ENCODE measurements at regions not wholly inside any gene's neighbourhood (a gene's known extent, or its start where the extent isn't known, plus 50 kb on each side); places are given as distances from the start of the nearest gene placed in this dataset. TPM values are rescaled to one million over a fixed set of nuclear protein-coding genes. Genes with fewer than 3 reads are reported as not detected.
A peak's percentile ranks its signal among the peaks of the same experiment; 100 is the strongest.

GRCh38 chr2:196584903-196585302, 54.6 kb upstream of the CCDC150 start:
- no peak for DNase-seq
- WGBS, 2 experiments (ENCODE audit: low coverage in 1 of 2, low lambda C conversion rate in 2 of 2, missing lambda C conversion rate in 2 of 2): 100% methylated on average over 1 of the region's 1 CpG
- peaks cover 48% of the 10 kb centered on the region for H3K79me2 ChIP-seq (ENCODE audit: insufficient read depth)
- no peaks in the 10 kb centered on the region for H3K9me2 ChIP-seq (ENCODE audit: insufficient read depth)
- no peaks in the 10 kb centered on the region for H3K27me3 ChIP-seq (replicated peaks; ENCODE audit: insufficient read depth)
- no peaks in the 10 kb centered on the region for H3K9me3 ChIP-seq (ENCODE audit: low read depth)
- no peaks in the 10 kb centered on the region for H3K36me3 ChIP-seq (ENCODE audit: low read depth)
- TF ChIP-seq EZH2 (IDR thresholded peaks at IDR 0.05; ENCODE audit: insufficient read depth, poor library complexity, severe bottlenecking) (no peak), EZH2phosphoT487 (IDR thresholded peaks at IDR 0.05; ENCODE audit: insufficient read depth, low read depth) (no peak)
- no peaks in the 10 kb centered on the region for H4K20me1 ChIP-seq (ENCODE audit: insufficient read depth)
- H3K27ac ChIP-seq: no peak overlapping the region
- H3K9ac ChIP-seq: no peak overlapping the region
- in situ Hi-C loops (cut with MboI): no loop called here
- no peak overlapping the region for H3K4me2 ChIP-seq (ENCODE audit: unreplicated experiment)
- H2AFZ ChIP-seq: no peak overlapping the region
- H3K4me1 ChIP-seq (ENCODE audit: insufficient read depth): peaks cover 9% of the 10 kb centered on the region
- peaks cover 6% of the 10 kb centered on the region; the same call in 1 of the 2 replicates for H3F3A ChIP-seq (ENCODE audit: insufficient read depth)
- no peak overlapping the region for H3K4me3 ChIP-seq

DNA sequence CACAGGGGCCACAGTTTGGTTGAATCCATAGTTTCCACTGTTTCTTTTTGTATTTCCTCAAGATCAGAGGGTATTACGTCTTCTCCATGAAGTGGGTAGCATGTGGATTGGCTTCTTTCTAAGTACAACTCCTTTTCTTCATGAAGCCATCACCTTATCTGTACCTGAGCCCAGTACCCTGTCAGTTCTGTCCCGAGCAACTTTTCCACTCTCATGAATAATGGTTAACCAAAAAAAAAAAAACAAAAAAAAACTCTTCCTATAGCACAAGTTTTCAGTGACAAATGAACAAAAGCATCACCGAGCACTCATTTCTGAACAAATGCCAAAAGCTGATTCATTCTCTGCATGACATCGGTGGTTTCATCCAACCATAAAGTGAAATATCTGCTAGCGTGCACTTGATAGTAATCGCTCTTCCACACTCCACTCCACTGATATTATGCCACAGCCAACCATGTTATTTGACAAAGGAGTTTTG, 53.0 kb upstream of the CCDC150 start:
- Histone ChIP-seq H3K9ac (no peak overlapping the region), H3K9me2 (ENCODE audit: insufficient read depth) (no peaks in the 10 kb centered on the region), H3K4me1 (ENCODE audit: insufficient read depth) (peaks cover 10% of the 10 kb centered on the region), H3K27ac (peak overlapping the region; percentile 31), H3F3A (ENCODE audit: insufficient read depth) (peaks cover 9% of the 10 kb centered on the region; the same call in 1 of the 2 replicates), H2AFZ (no peak overlapping the region), H3K4me3 (peak overlapping the region; percentile 37), H3K79me2 (ENCODE audit: insufficient read depth) (peaks cover 60% of the 10 kb centered on the region), H3K4me2 (ENCODE audit: unreplicated experiment) (peak overlapping the region; percentile 61), H3K27me3 (replicated peaks; ENCODE audit: insufficient read depth) (no peaks in the 10 kb centered on the region), H3K9me3 (ENCODE audit: low read depth) (no peaks in the 10 kb centered on the region), H4K20me1 (ENCODE audit: insufficient read depth) (no peaks in the 10 kb centered on the region), H3K36me3 (ENCODE audit: low read depth) (no peaks in the 10 kb centered on the region)
- in situ Hi-C loops (cut with MboI): no loop called here
- peak; percentile 89 for DNase-seq
- TF ChIP-seq EZH2 (IDR thresholded peaks at IDR 0.05; ENCODE audit: insufficient read depth, poor library complexity, severe bottlenecking) (no peak), EZH2phosphoT487 (IDR thresholded peaks at IDR 0.05; ENCODE audit: insufficient read depth, low read depth) (no peak)
- 12 to 13% methylated on average over 6 of the region's 6 CpGs for WGBS, 2 experiments (ENCODE audit: low coverage in 1 of 2, low lambda C conversion rate in 2 of 2, missing lambda C conversion rate in 2 of 2)

- Histone ChIP-seq H3K79me2 (ENCODE audit: insufficient read depth) (peaks cover 64% of the 10 kb centered on the region), H3K9me3 (ENCODE audit: low read depth) (no peaks in the 10 kb centered on the region), H3K36me3 (ENCODE audit: low read depth) (no peaks in the 10 kb centered on the region), H3K4me3 (peak overlapping the region; percentile 37), H3F3A (ENCODE audit: insufficient read depth) (peaks cover 13% of the 10 kb centered on the region; the same call in 1 of the 2 replicates), H3K27me3 (replicated peaks; ENCODE audit: insufficient read depth) (no peaks in the 10 kb centered on the region), H2AFZ (no peak overlapping the region), H3K9ac (no peak overlapping the region), H3K4me1 (ENCODE audit: insufficient read depth) (peaks cover 15% of the 10 kb centered on the region), H3K4me2 (ENCODE audit: unreplicated experiment) (peak overlapping the region; percentile 61), H3K9me2 (ENCODE audit: insufficient read depth) (no peaks in the 10 kb centered on the region), H4K20me1 (ENCODE audit: insufficient read depth) (no peaks in the 10 kb centered on the region), H3K27ac (peak overlapping the region; percentile 31)
- TF ChIP-seq EZH2 (IDR thresholded peaks at IDR 0.05; ENCODE audit: insufficient read depth, poor library complexity, severe bottlenecking) (no peak), EZH2phosphoT487 (IDR thresholded peaks at IDR 0.05; ENCODE audit: insufficient read depth, low read depth) (no peak)
- in situ Hi-C loops (cut with MboI): no loop called here
- DNase-seq: no peak
- whole genome bisulfite sequencing, 2 experiments (ENCODE audit: low coverage in 1 of 2, low lambda C conversion rate in 2 of 2, missing lambda C conversion rate in 2 of 2): 10% methylated on average over 3 of the region's 3 CpGs
Measured at GRCh38 chr2:196587056-196587455, 52.5 kb upstream of the CCDC150 start.

DNA sequence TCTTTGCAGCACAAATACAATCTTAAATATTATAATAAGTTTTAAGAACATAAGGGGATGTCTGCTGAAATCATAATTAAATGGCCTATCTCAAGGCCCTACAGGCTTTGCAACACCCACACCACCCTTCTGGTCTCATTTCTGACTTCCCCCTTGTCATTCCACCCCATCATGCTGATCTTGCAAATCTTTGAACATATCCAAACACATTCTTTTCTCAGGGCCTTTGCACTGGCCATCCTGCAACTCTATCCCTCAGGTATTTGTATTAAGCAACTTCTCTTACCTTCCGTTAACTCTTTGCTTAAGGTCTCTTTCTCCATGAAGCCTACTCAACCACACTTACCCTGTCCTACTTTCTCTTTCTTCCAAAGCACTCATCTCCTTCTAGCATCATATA, 51.8 kb upstream of the CCDC150 start:
- H3K9me3 ChIP-seq (ENCODE audit: low read depth): no peaks in the 10 kb centered on the region
- H3K27me3 ChIP-seq (replicated peaks; ENCODE audit: insufficient read depth): no peaks in the 10 kb centered on the region
- peaks cover 13% of the 10 kb centered on the region; the same call in 1 of the 2 replicates for H3F3A ChIP-seq (ENCODE audit: insufficient read depth)
- no peaks in the 10 kb centered on the region for H3K9me2 ChIP-seq (ENCODE audit: insufficient read depth)
- WGBS, 2 experiments (ENCODE audit: low coverage in 1 of 2, low lambda C conversion rate in 2 of 2, missing lambda C conversion rate in 2 of 2): 0% methylated on average over 1 of the region's 1 CpG
- no peak overlapping the region for H3K9ac ChIP-seq
- H2AFZ ChIP-seq: no peak overlapping the region
- TF ChIP-seq EZH2phosphoT487 (IDR thresholded peaks at IDR 0.05; ENCODE audit: insufficient read depth, low read depth) (no peak), EZH2 (IDR thresholded peaks at IDR 0.05; ENCODE audit: insufficient read depth, poor library complexity, severe bottlenecking) (no peak)
- no peaks in the 10 kb centered on the region for H4K20me1 ChIP-seq (ENCODE audit: insufficient read depth)
- in situ Hi-C loops (cut with MboI): no loop called here
- no peak for DNase-seq
- peaks cover 17% of the 10 kb centered on the region for H3K4me1 ChIP-seq (ENCODE audit: insufficient read depth)
- no peaks in the 10 kb centered on the region for H3K36me3 ChIP-seq (ENCODE audit: low read depth)
- no peak overlapping the region for H3K4me3 ChIP-seq
- no peak overlapping the region for H3K27ac ChIP-seq
- peaks cover 64% of the 10 kb centered on the region for H3K79me2 ChIP-seq (ENCODE audit: insufficient read depth)
- no peak overlapping the region for H3K4me2 ChIP-seq (ENCODE audit: unreplicated experiment)

DNA sequence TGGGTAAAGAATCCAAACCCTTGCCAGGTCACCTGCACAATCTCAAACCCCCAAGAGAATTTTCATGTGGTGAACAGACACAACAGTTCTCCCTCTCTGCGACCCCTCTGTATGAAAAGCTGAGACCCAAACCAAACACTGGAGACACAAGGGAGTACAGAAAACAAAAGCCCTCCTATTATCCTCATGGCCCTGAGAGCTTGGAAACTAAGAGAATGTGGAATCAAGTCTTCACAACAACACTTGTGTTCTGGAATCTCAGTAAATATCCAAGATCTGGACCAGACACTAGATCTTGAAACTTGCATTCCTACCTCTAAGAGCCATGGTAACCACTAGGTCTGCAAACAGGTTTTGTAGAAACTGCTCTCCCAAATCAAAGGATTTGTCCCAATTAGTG, 50.1 kb upstream of the CCDC150 start:
- WGBS, 2 experiments (ENCODE audit: low coverage in 1 of 2, low lambda C conversion rate in 2 of 2, missing lambda C conversion rate in 2 of 2): 89 to 100% methylated on average over 1 of the region's 1 CpG
- peaks cover 57% of the 10 kb centered on the region for H3K79me2 ChIP-seq (ENCODE audit: insufficient read depth)

More for the DNA sequence above, 50.1 kb upstream of the CCDC150 start:
- Histone ChIP-seq H3K9me2 (ENCODE audit: insufficient read depth) (no peaks in the 10 kb centered on the region), H3K27ac (no peak overlapping the region), H3K27me3 (replicated peaks; ENCODE audit: insufficient read depth) (no peaks in the 10 kb centered on the region), H3K4me3 (no peak overlapping the region), H3K36me3 (ENCODE audit: low read depth) (no peaks in the 10 kb centered on the region), H3K4me2 (ENCODE audit: unreplicated experiment) (no peak overlapping the region), H3K9ac (no peak overlapping the region), H3F3A (ENCODE audit: insufficient read depth) (peaks cover 13% of the 10 kb centered on the region; the same call in 1 of the 2 replicates), H2AFZ (no peak overlapping the region), H3K9me3 (ENCODE audit: low read depth) (no peaks in the 10 kb centered on the region), H4K20me1 (ENCODE audit: insufficient read depth) (no peaks in the 10 kb centered on the region), H3K4me1 (ENCODE audit: insufficient read depth) (peaks cover 17% of the 10 kb centered on the region)
- no peak for DNase-seq
- in situ Hi-C loops (cut with MboI): no loop called here
- TF ChIP-seq EZH2phosphoT487 (IDR thresholded peaks at IDR 0.05; ENCODE audit: insufficient read depth, low read depth): no peak
- no peak for TF ChIP-seq EZH2 (IDR thresholded peaks at IDR 0.05; ENCODE audit: insufficient read depth, poor library complexity, severe bottlenecking)

Small RNAs in the stretch of these regions (small RNA-seq; reads per million reads assigned to genes)
- not detected for gene RN7SL820P (ENCODE audit: low read depth, low replicate concordance)

Data from GM23248 (cell line).